ENCODE measurements at regions not wholly inside any gene's neighbourhood (a gene's known extent, or its start where the extent isn't known, plus 50 kb on each side); places are given as distances from the start of the nearest gene placed in this dataset.

- TF ChIP-seq, protein P1, sequence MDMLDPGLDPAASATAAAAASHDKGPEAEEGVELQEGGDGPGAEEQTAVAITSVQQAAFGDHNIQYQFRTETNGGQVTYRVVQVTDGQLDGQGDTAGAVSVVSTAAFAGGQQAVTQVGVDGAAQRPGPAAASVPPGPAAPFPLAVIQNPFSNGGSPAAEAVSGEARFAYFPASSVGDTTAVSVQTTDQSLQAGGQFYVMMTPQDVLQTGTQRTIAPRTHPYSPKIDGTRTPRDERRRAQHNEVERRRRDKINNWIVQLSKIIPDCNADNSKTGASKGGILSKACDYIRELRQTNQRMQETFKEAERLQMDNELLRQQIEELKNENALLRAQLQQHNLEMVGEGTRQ (CRISPR knock-in tag; IDR thresholded peaks at IDR 0.05) = no peak
These were observed 933.2 kb downstream of the TRIB2 start (continued) for GRCh38 chr2:13649918-13650317.

DNA sequence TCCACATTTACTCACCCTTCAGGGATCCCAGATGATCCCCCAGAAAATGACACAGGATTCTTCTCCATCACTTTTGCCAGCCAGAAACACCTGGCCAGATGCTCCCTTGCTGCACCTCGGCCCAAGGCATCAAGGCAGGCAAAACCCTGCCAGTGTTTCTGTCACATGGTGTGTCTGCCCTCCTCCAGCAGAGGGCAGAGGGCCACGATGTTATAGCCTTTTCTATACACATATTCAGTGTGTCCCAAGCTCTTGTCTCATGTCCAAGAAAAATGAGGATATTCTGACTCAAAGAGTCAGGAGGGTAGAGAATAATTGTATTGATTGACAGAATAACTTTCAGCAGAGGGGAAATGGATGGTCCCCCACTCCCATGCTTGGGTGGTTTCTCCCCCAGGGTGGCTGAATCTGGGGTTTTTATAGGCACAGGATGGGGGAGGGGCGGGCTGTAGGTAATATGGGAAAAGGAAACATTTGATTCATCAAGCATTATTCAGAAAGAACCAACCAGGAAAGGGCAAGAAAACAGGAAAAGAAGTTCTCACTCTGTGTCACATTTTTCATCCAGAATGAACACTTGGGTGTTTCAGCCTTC, 933.9 kb downstream of the TRIB2 start:
- no peaks in the 10 kb centered on the region for H3K4me1 ChIP-seq (replicated peaks in 1 of 2; ENCODE audit: control insufficient read depth in 2 of 2, insufficient read depth in 2 of 2, low read length in 2 of 2)
- no peaks in the 10 kb centered on the region for H3K36me3 ChIP-seq (ENCODE audit: control insufficient read depth, insufficient read depth, low read length)
- CTCF ChIA-PET (ENCODE audit: low intra/inter-chr PET ratio) = no interaction called here
- no peak overlapping the region for H2AFZ ChIP-seq (ENCODE audit: low read depth, low read length)
- H3K9ac ChIP-seq (ENCODE audit: insufficient read depth in 1 of 2, low read depth in 2 of 2, low read length in 2 of 2) = no peak overlapping the region
- no TSS peak for BruUV-seq (replicated peaks)
- no peaks in the 10 kb centered on the region for H3K9me1 ChIP-seq (ENCODE audit: control insufficient read depth, insufficient read depth, low read length)
- no peak overlapping the region for H3K4me3 ChIP-seq
- FAIRE-seq (no peak), DNase-seq (ENCODE audit: extremely low read depth in 1 of 4, low spot score in 3 of 4) (peak in 1 of 4 experiments; percentile 1), ATAC-seq (no peak)
- H3K27me3 ChIP-seq (ENCODE audit: control insufficient read depth in 2 of 2, insufficient read depth in 2 of 2, low read length in 2 of 2) = no peaks in the 10 kb centered on the region
- H3K27ac ChIP-seq (ENCODE audit: extremely low read depth, low read depth, low read length) = no peak overlapping the region
- intact Hi-C loops (cut with micrococcal nuclease) (no loop called here), in situ Hi-C loops (cut with MboI) (no loop called here)
- H3K79me2 ChIP-seq (ENCODE audit: control insufficient read depth, insufficient read depth, low read length) = no peaks in the 10 kb centered on the region
- H3K9me3 ChIP-seq (replicated peaks; ENCODE audit: control insufficient read depth, insufficient read depth, low read depth, low read length) = no peaks in the 10 kb centered on the region
- no peak overlapping the region for H3K4me2 ChIP-seq (ENCODE audit: insufficient read depth, low read length)
- POLR2A ChIA-PET = no interaction called here
- no peaks in the 10 kb centered on the region for H4K20me1 ChIP-seq (replicated peaks; ENCODE audit: control insufficient read depth, insufficient read depth, low read length)
- 0% methylated on average over 3 of the region's 3 CpGs for WGBS (ENCODE audit: insufficient coverage, low coverage, missing lambda C conversion rate)
- TF ChIP-seq NR3C1 (CRISPR knock-in tag; IDR thresholded peaks at IDR 0.05) (no peak), ZFP91 (CRISPR knock-in tag; IDR thresholded peaks at IDR 0.05) (no peak), SMAD4 (CRISPR knock-in tag; conservative IDR thresholded peaks at IDR 0.05) (no peak), ZNF511 (CRISPR knock-in tag; IDR thresholded peaks at IDR 0.05) (no peak), CREB3L1 (IDR thresholded peaks at IDR 0.05; ENCODE audit: borderline replicate concordance, low read depth) (no peak), CBX1 (IDR thresholded peaks at IDR 0.05; ENCODE audit: low read depth) (no peak), ZNF253 (CRISPR knock-in tag; conservative IDR thresholded peaks at IDR 0.05) (no peak)
- TF ChIP-seq, protein P2, sequence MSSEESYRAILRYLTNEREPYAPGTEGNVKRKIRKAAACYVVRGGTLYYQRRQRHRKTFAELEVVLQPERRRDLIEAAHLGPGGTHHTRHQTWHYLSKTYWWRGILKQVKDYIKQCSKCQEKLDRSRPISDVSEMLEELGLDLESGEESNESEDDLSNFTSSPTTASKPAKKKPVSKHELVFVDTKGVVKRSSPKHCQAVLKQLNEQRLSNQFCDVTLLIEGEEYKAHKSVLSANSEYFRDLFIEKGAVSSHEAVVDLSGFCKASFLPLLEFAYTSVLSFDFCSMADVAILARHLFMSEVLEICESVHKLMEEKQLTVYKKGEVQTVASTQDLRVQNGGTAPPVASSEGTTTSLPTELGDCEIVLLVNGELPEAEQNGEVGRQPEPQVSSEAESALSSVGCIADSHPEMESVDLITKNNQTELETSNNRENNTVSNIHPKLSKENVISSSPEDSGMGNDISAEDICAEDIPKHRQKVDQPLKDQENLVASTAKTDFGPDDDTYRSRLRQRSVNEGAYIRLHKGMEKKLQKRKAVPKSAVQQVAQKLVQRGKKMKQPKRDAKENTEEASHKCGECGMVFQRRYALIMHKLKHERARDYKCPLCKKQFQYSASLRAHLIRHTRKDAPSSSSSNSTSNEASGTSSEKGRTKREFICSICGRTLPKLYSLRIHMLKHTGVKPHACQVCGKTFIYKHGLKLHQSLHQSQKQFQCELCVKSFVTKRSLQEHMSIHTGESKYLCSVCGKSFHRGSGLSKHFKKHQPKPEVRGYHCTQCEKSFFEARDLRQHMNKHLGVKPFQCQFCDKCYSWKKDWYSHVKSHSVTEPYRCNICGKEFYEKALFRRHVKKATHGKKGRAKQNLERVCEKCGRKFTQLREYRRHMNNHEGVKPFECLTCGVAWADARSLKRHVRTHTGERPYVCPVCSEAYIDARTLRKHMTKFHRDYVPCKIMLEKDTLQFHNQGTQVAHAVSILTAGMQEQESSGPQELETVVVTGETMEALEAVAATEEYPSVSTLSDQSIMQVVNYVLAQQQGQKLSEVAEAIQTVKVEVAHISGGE (CRISPR knock-in tag; IDR thresholded peaks at IDR 0.05) = no peak
- TF ChIP-seq, protein P3, sequence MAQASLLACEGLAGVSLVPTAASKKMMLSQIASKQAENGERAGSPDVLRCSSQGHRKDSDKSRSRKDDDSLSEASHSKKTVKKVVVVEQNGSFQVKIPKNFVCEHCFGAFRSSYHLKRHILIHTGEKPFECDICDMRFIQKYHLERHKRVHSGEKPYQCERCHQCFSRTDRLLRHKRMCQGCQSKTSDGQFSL (CRISPR knock-in tag; IDR thresholded peaks at IDR 0.05) = no peak
- TF ChIP-seq, protein P3 (tag; IDR thresholded peaks at IDR 0.05) = no peak
